Stimulated activated CD4-positive, alpha-beta T cell treated with anti-CD3 and anti-CD28 coated beads, Interleukin-12 subunit alpha, Interleukin-12 subunit beta, amount 100 ng/mL, for 48 hours (primary cell): ENCODE measurements at regions not wholly inside any gene's neighbourhood (a gene's known extent, or its start where the extent isn't known, plus 50 kb on each side); places are given as distances from the start of the nearest gene placed in this dataset.
A peak's percentile ranks its signal among the peaks of the same experiment; 100 is the strongest.

Source experiments
- DNase-seq, 3 donors: peaks; one replicate each; pipeline ENCODE4 v3.0.0-alpha.2; 2020; ENCODE audit warnings: low read depth in 2 of 3, low spot score in 1 of 3

DNA sequence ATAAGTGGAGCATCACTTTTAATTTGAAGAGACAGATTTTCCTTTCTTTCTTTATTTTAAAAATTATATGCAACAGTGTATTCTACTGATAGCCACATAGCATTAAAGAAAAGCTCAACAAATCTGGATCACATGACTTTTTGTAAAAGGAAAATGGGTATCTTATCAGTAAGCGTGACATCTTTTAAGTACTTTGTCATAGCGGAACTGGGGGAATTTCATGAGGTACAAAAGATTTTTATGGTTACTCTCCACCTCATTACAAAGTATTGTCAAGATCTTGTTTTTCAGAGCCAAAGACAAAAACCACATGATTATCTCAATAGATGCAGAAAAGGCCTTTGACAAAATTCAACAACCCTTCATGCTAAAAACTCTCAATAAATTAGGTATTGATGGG, 219.6 kb upstream of the ZPLD1 start:
- no peak for DNase-seq

DNA sequence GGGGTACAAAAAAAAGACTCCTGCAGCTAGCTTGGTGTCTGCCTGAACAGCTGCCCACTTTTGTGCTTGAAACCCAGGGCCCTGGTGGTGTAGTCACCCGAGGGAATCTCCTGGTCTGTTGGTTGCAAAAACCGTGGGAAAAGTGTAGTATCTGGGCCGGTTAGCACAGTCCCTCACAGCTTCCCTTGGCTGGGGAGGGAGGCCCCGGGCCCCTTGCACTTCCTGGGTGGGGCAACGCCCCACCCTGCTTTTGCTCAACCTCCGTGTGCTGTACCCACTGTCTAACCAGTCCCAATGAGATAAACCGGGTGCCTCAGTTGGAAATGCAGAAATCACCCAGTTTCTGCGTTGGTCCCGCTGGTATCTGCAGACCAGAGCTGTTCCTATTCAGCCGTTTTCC, 211.7 kb upstream of the ZPLD1 start:
- no peak for DNase-seq

GRCh38 chr3:102224171-102224570, 210.6 kb upstream of the ZPLD1 start:
- DNase-seq = no peak

DNA sequence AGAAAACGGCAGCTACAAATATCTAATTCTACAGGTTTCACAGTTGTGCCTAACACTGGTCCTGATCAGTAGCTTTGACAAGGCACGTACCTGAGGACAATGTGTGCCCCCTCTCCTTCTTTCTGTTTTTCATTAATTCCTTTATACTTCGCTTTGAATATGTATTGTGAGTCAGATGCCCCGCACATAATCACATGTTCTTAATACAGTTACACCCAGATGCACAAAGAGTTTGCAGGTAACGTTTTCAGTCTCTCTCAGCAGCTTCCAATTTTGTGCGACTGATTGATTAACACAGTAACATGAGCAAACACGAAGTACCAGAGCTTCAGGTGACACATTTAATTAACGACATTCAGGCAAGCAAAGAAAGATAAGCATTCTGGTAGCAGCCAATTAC, 209.8 kb upstream of the ZPLD1 start:
- DNase-seq = no peak

- no peak for DNase-seq
These were observed 209.2 kb upstream of the ZPLD1 start for GRCh38 chr3:102225407-102226132.

DNA sequence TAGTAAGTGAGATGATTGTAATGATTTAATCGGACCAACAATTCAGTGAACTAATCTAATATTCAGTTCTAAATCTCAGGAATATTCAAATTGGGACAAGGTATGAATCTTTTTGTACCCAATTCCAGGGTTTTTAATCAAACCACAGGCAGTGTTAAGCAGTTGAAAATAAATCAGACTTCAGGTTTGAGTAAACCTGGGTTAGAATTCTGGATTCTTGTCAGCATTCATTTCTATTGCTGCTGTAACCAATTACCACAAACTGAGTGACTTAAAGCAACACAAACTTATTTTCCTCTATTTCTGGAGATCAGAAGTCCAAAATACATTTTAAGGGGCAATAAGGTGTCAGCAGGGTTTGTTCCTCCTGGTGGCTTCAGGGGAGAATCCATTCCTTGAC, 208.4 kb upstream of the ZPLD1 start:
- DNase-seq = no peak

DNA sequence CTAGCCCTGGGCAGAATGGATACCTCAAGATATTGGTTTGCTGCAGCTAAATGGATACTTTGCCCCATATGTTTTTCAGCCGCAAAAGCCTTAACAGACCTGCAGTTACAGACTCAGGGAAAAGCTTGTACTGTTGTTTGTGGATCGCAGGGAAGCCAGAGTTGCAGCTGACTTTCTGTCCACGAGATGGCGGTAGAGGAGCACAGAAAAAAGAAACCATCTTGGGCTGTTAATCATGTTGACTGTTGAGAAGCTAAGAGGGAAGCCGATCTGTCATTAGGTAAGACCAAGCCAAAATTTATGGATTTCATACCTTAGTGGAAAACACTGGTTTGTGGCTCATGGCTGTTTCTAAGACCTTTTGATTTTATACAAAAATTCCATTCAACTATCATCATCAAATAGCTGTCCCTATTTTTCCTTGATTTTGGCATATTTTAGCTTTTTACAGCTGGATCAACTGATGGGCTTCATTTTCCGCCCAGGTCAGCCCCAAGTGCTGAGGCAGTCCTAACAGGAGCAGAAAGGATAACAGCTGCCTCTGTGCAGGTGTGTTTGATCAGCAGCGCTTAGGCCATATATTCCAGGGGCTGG, 205.7 kb upstream of the ZPLD1 start:
- peak; percentile 56 to 85 (median 57) for DNase-seq

GRCh38 chr3:102230057-102230456, 204.8 kb upstream of the ZPLD1 start:
- no peak for DNase-seq

- DNase-seq = no peak
These were observed 200.9 kb upstream of the ZPLD1 start for GRCh38 chr3:102233881-102234280.

- DNase-seq = peak in 1 of 3 donors; percentile 25
These were observed 199.1 kb upstream of the ZPLD1 start for GRCh38 chr3:102235679-102236078.

DNA sequence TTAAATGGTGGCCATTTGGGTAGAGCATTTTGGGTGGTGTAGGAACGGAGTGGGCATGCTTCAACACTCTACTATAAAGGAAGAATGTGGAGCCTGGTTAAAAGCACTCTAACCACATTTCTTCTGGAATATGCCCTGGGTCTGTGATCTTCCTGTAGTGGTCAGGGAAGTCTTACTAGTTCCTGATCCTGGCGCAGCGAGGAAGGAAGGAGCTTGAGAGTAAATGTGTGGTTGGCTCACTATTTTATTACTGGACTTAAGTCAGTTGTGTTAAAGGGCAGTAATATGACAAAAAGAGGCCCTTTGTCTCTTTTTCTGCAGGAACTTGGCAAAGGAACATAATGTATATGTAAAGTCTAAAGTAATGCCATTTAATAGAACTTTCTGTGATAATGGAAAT, 197.6 kb upstream of the ZPLD1 start:
- no peak for DNase-seq

- no peak for DNase-seq
These were observed 197.0 kb upstream of the ZPLD1 start for GRCh38 chr3:102237838-102238237.

DNA sequence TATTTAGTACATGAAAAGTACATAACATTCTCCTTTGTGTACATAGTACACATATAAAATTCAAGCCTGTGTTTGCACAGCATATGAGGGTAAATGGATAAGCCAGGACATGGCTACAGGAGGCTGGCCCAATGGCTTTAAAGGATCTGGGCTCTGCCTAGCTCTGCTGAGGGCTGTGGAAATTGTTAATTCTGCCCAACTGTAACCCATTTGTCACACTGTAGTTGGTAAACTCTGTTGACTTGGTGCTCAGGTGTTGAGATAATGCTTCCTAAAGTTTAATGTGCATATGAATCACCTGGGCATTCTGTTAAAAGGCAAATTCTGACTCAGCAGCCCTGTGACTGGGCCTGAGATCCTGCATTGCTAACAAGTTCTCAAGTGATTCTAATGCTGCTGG, 196.5 kb upstream of the ZPLD1 start:
- DNase-seq = no peak

DNA sequence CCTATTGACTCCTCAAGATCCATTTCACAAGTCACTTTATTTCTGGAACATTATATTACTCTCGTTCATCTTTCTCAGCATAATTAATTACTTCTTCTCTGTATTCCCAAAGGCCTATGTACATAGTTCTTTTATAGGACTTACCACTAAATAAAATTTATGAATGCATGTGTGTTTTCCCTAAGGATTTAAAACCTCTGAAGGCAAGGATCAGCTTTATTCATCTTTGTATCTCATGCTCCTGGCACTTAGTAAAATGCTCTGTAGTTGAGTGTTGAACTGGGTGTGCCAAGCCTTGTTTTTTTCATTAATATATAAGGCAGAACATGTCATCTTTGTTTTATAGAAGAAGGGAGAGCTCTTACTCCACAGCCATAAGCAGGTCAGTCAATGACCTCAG, 194.1 kb upstream of the ZPLD1 start:
- DNase-seq = no peak

GRCh38 chr3:102248981-102249705, 185.7 kb upstream of the ZPLD1 start:
- no peak for DNase-seq

GRCh38 chr3:102255736-102256135, 179.1 kb upstream of the ZPLD1 start:
- no peak for DNase-seq

DNA sequence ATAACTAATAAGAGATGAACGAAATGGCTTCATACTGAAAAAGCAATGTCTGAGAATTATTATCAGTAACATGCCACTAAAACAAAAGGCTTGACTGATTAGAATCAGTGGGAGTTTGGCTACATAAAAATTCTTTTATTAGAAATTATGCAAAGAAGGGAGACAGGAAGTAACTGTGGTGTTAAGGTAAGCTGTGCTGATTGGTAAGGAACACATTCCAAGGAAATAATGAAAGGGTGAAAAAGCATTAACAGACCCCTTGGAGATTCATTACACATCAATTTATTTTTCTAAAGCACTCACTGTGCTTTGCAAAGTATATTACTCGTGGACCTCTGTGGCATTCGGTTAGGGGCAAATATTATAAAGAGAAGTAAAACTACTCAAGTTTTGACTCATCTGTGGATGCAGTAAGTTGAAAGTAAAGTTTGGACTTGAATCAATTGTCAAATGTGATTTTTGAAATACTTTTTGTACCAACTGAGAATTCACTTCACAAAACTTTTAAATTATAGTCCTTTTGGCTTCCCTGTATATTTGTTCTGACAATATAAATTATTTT, 176.1 kb upstream of the ZPLD1 start:
- no peak for DNase-seq

GRCh38 chr3:102259663-102260062, 175.2 kb upstream of the ZPLD1 start:
- no peak for DNase-seq

DNA sequence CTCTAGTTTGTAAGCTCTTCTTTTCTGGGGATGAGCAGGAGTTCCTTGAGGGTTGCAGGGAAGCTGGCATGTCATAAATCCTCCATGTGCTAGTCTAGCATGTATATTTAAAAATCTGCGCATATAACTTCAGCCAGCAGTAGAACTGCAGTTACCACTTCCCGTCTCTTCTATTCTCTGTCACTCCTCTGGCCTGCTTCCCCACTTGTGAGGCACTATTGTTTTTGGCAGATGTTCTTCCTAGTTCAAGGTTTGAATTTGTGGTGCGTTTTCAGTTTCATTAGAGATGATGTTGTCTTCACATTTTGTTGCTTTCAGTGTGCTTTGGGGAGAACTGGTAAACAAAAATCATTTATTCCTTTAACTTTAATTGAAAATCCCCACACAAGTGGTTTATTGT, 169.1 kb upstream of the ZPLD1 start:
- no peak for DNase-seq

GRCh38 chr3:102269406-102269805, 165.4 kb upstream of the ZPLD1 start:
- DNase-seq = no peak

- DNase-seq = no peak
These were observed 144.6 kb upstream of the ZPLD1 start for GRCh38 chr3:102290241-102290640.

GRCh38 chr3:102295756-102296155, 139.1 kb upstream of the ZPLD1 start:
- no peak for DNase-seq
